Kidney (tissue), 13 donors: ENCODE measurements at regions not wholly inside any gene's neighbourhood (a gene's known extent, or its start where the extent isn't known, plus 50 kb on each side); places are given as distances from the start of the nearest gene placed in this dataset.

Source experiments
- DNase-seq, 5 donors: peaks; one replicate each; pipeline ENCODE4 v3.0.0-alpha.2; 2013 to 2020
- FAIRE-seq: peaks from 2 replicates; lab custom pipeline; 2012; peaks lifted over from hg19 to GRCh38; lab: Jason Lieb, UNC
- H3K27ac ChIP-seq, 2 donors: one replicate each; pipeline ENCODE4 v1.7.0; 2013; ENCODE audit warnings: low read depth in 2 of 2, low read length in 2 of 2, inconsistent platforms in 1 of 2
- H3K27me3 ChIP-seq: one replicate; pipeline ENCODE4 v1.7.1; 2013; ENCODE audit warnings: low read length, inconsistent platforms; ENCODE audit not compliant: control insufficient read depth, insufficient read depth
- H3K36me3 ChIP-seq, 3 donors: one replicate each; pipeline versions ENCODE4 v1.7.0 to v1.7.1; 2013; ENCODE audit warnings: low read length in 3 of 3, control low read depth in 1 of 3, inconsistent platforms in 1 of 3; ENCODE audit not compliant: insufficient read depth in 3 of 3, control insufficient read depth in 2 of 3
- H3K4me1 ChIP-seq, 3 donors: one replicate each; pipeline versions ENCODE4 v1.7.0 to v1.7.1; 2013; ENCODE audit warnings: low read length in 3 of 3, inconsistent platforms in 1 of 3, low read depth in 1 of 3; ENCODE audit not compliant: control insufficient read depth in 2 of 3, insufficient read depth in 2 of 3
- H3K4me3 ChIP-seq, 3 donors: one replicate each; pipeline versions ENCODE4 v1.7.0 to v1.8.1; 2013; ENCODE audit warnings: low read length in 3 of 3, control low read depth in 1 of 3, inconsistent platforms in 1 of 3
- H3K9ac ChIP-seq, 3 donors: one replicate each; pipeline versions ENCODE4 v1.7.0 to v1.7.1; 2013; ENCODE audit warnings: low read length in 3 of 3, control low read depth in 1 of 3, inconsistent platforms in 1 of 3
- H3K9me3 ChIP-seq, 3 donors: one replicate each; pipeline versions ENCODE4 v1.7.0 to v1.7.1; 2013; ENCODE audit warnings: low read length in 3 of 3, control low read depth in 1 of 3, inconsistent platforms in 1 of 3; ENCODE audit not compliant: control insufficient read depth in 2 of 3, insufficient read depth in 1 of 3
- intact Hi-C: fragments of 100-400 bp; cut with DNase I; formaldehyde crosslinking; loops from one replicate; pipeline ENCODE4 v1.11.1; 2022
- TF ChIP-seq, protein P1 (sequence below): IDR thresholded peaks from 3 replicates; pipeline ENCODE4 v1.5.1; 2012; ENCODE audit warnings: mild to moderate bottlenecking, moderate library complexity, borderline replicate concordance; ENCODE audit not compliant: insufficient read depth; ENCODE audit errors: extremely low read depth
- donor health status: control.
- donor health status: control.
- donor health status: control.
- donor health status: control.
- donor health status: control.
- donor health status: DM: yes; HTN: yes; CAD: no.
- donor health status: Normal renal cell carcinoma (clear cell type).

DNA sequence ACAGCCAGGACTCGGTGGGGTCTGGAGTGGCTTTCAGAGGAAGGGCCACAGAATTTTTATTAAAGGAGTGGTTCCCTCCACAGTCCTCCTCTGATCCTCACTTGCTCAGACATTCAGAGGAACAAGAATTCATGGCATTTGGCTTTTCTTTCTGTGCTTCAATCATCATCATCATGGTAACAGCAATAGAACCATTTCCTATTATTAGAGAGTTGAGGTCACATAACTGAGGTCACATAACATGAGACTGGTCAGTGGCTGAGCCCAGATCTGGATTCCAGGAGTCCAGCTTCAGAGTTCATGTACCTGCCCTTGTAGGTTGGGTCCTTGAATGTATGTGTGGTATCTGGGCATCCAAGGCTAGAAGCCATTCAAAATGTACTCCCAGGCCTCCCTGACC is 177.3 kb upstream of the GRB10 start:
- Histone ChIP-seq H3K9me3 (no peaks in the 10 kb centered on the region), H3K36me3 (no peaks in the 10 kb centered on the region), H3K4me1 (no peaks in the 10 kb centered on the region), H3K27ac (no peak overlapping the region), H3K9ac (no peak overlapping the region), H3K4me3 (no peak overlapping the region), H3K27me3 (no peaks in the 10 kb centered on the region)
- TF ChIP-seq, protein P1, sequence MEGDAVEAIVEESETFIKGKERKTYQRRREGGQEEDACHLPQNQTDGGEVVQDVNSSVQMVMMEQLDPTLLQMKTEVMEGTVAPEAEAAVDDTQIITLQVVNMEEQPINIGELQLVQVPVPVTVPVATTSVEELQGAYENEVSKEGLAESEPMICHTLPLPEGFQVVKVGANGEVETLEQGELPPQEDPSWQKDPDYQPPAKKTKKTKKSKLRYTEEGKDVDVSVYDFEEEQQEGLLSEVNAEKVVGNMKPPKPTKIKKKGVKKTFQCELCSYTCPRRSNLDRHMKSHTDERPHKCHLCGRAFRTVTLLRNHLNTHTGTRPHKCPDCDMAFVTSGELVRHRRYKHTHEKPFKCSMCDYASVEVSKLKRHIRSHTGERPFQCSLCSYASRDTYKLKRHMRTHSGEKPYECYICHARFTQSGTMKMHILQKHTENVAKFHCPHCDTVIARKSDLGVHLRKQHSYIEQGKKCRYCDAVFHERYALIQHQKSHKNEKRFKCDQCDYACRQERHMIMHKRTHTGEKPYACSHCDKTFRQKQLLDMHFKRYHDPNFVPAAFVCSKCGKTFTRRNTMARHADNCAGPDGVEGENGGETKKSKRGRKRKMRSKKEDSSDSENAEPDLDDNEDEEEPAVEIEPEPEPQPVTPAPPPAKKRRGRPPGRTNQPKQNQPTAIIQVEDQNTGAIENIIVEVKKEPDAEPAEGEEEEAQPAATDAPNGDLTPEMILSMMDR: no peak
- FAIRE-seq (no peak), DNase-seq (no peak)
- intact Hi-C loops: no loop called here

DNA sequence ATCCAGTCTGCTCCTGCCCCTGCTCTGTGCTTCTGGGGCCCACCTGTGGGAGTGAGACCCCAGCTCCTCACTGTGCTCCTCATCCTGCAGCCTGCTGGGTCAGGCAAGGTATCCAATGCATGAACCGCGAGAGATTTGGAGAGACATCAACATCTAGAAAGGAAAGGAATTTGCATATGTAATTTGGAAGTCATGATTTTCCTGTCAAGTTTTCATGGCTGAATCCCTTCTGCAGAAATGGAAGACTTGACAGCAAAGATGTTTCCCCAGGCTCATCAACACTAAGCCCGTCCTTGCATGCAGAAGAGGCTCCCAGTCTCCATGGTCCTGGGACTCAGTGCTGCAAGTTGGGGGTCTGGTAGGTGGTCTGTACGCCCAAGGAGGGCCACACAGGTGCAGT is 176.9 kb upstream of the GRB10 start:
- DNase-seq: no peak
- Histone ChIP-seq H3K4me1 (no peaks in the 10 kb centered on the region), H3K27ac (no peak overlapping the region), H3K27me3 (no peaks in the 10 kb centered on the region), H3K4me3 (no peak overlapping the region), H3K36me3 (no peaks in the 10 kb centered on the region), H3K9me3 (no peaks in the 10 kb centered on the region), H3K9ac (no peak overlapping the region)
- TF ChIP-seq, protein P1: no peak
- no peak for FAIRE-seq
- intact Hi-C loops: no loop called here

DNA sequence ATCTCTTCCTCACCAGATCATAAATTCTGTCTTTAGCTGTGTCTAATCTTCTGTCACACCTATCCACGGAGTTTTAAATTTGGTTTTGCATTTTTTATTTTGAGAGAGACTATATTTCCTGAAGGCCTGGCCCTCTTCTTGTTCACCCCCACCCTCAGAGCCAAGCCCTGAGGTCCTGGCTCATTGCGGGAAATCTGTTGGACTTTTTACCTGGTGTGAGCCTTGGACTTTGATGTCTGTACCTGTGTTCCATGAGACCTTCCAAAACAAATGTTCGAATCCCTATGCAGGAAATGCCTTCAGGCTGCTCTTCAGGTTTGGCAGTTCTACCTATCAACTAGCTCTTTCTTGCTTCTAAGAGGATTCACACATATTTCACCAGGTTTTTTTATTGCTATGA is 175.2 kb upstream of the GRB10 start:
- DNase-seq (no peak), FAIRE-seq (no peak)
- Histone ChIP-seq H3K27ac (no peak overlapping the region), H3K36me3 (no peaks in the 10 kb centered on the region), H3K4me1 (no peaks in the 10 kb centered on the region), H3K27me3 (no peaks in the 10 kb centered on the region), H3K4me3 (no peak overlapping the region), H3K9ac (no peak overlapping the region), H3K9me3 (no peaks in the 10 kb centered on the region)
- TF ChIP-seq, protein P1: no peak
- intact Hi-C loops: no loop called here

DNA sequence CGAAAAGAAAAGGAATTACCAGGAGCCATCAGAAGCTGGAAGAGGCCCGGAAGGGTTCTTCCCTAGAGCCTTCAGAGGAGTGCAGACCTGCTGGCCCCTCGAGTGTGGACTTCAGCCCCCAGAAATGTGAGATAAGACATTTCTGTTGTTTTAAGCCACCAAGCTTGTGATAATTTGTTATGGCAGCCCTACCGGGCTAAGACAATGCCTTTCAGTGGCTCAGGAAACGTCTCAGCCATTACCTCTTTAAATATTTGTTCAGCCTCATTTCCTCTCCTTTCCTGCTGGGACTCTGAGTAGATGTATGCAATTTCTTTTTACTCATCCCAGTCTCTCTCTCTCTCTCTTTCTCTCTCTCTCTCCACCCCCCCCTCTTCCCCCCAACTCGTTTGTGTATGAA is 174.7 kb upstream of the GRB10 start:
- no peaks in the 10 kb centered on the region for H3K4me1 ChIP-seq
- H3K4me3 ChIP-seq: no peak overlapping the region
- intact Hi-C loops: no loop called here
- DNase-seq: no peak
- H3K9ac ChIP-seq: no peak overlapping the region
- FAIRE-seq: no peak
- TF ChIP-seq, protein P1: no peak
- no peaks in the 10 kb centered on the region for H3K27me3 ChIP-seq
- H3K9me3 ChIP-seq: no peaks in the 10 kb centered on the region
- H3K27ac ChIP-seq: no peak overlapping the region
- no peaks in the 10 kb centered on the region for H3K36me3 ChIP-seq
